Activated CD8-positive, alpha-beta T cell treated with anti-CD3 and anti-CD28 coated beads for 36 hours (primary cell): ENCODE measurements at regions not wholly inside any gene's neighbourhood (a gene's known extent, or its start where the extent isn't known, plus 50 kb on each side); places are given as distances from the start of the nearest gene placed in this dataset.

Experiments
- ATAC-seq: fragments of 200-7000 bp; cut with Tn5 transposase; one replicate; pipeline ENCODE4 v1.10.0; 2021; ENCODE audit warnings: mild to moderate bottlenecking, moderate library complexity
- CTCF ChIA-PET: fragments of 350-600 bp; sonication (Branson Sonifier 250); formaldehyde crosslinking; loops from one replicate; lab custom pipeline; 2021; ENCODE audit warnings: antibody characterized with exemption; lab: Charles Lee
- POLR2A ChIA-PET: fragments of 350-600 bp; sonication (Branson Sonifier 250); formaldehyde crosslinking; loops from one replicate; lab custom pipeline; 2021; ENCODE audit warnings: antibody characterized with exemption; lab: Charles Lee
- DNase-seq: peaks from one replicate; pipeline ENCODE4 v3.0.0-alpha.2; 2020
- H3K27ac Mint-ChIP-seq: one replicate; pipeline ENCODE4 v1.8.0; 2021; ENCODE audit warnings: mild to moderate bottlenecking, mixed read lengths
- H3K27me3 Mint-ChIP-seq: one replicate; pipeline ENCODE4 v1.8.0; 2021; ENCODE audit warnings: mixed read lengths
- H3K36me3 Mint-ChIP-seq: one replicate; pipeline ENCODE4 v1.8.0; 2021; ENCODE audit warnings: low read depth, mixed read lengths
- H3K4me1 Mint-ChIP-seq: one replicate; pipeline ENCODE4 v1.8.0; 2021; ENCODE audit warnings: low read depth, mixed read lengths
- H3K4me3 Mint-ChIP-seq: one replicate; pipeline ENCODE4 v1.8.0; 2021; ENCODE audit warnings: mild to moderate bottlenecking, moderate library complexity, mixed read lengths
- H3K9me3 Mint-ChIP-seq: one replicate; pipeline ENCODE4 v1.8.0; 2021; ENCODE audit warnings: mixed read lengths
- CTCF ChIP-seq: fragments of 200-600 bp; IDR thresholded peaks from one replicate; pipeline ENCODE4 v1.8.0; 2022; ENCODE audit warnings: antibody characterized with exemption, mild to moderate bottlenecking
- intact Hi-C: fragments of 100-400 bp; cut with micrococcal nuclease; formaldehyde crosslinking; loops from one replicate; pipeline ENCODE4 v1.10.0; 2022

GRCh38 chr1:29673228-29673500 is 436.8 kb downstream of the PTPRU start:
- Mint-ChIP-seq H3K4me1 (no peaks in the 10 kb centered on the region), H3K27ac (no peak overlapping the region), H3K4me3 (no peak overlapping the region), H3K36me3 (no peaks in the 10 kb centered on the region), H3K9me3 (no peaks in the 10 kb centered on the region), H3K27me3 (peaks cover 3% of the 10 kb centered on the region)
- ChIA-PET POLR2A (no interaction called here), CTCF (no interaction called here)
- intact Hi-C loops, result no loop called here
- no peak for TF ChIP-seq CTCF
- no peak for DNase-seq
- ATAC-seq, result no peak

- Mint-ChIP-seq H3K4me3 (no peak overlapping the region), H3K9me3 (no peaks in the 10 kb centered on the region), H3K4me1 (no peaks in the 10 kb centered on the region), H3K36me3 (no peaks in the 10 kb centered on the region), H3K27ac (no peak overlapping the region), H3K27me3 (peaks cover 5% of the 10 kb centered on the region)
- POLR2A ChIA-PET, result no interaction called here
- CTCF ChIA-PET, result no interaction called here
- no peak for ATAC-seq
- intact Hi-C loops, result no loop called here
- DNase-seq, result no peak
- TF ChIP-seq CTCF, result no peak
Measured at GRCh38 chr1:29672416-29673227, 436.3 kb downstream of the PTPRU start.

- no peak overlapping the region for H3K27ac Mint-ChIP-seq
- no peak for DNase-seq
- no peaks in the 10 kb centered on the region for H3K36me3 Mint-ChIP-seq
- H3K9me3 Mint-ChIP-seq, result no peaks in the 10 kb centered on the region
- no peaks in the 10 kb centered on the region for H3K4me1 Mint-ChIP-seq
- intact Hi-C loops, result no loop called here
- no peak for TF ChIP-seq CTCF
- no peak for ATAC-seq
- CTCF ChIA-PET, result no interaction called here
- no peak overlapping the region for H3K4me3 Mint-ChIP-seq
- POLR2A ChIA-PET, result no interaction called here
- H3K27me3 Mint-ChIP-seq, result peaks cover 7% of the 10 kb centered on the region
Measured at GRCh38 chr1:29671446-29672356, 435.4 kb downstream of the PTPRU start.

- H3K27me3 Mint-ChIP-seq, result peaks cover 7% of the 10 kb centered on the region
- H3K4me1 Mint-ChIP-seq, result no peaks in the 10 kb centered on the region
- intact Hi-C loops, result no loop called here
- no peaks in the 10 kb centered on the region for H3K9me3 Mint-ChIP-seq
- ATAC-seq (no peak), DNase-seq (no peak)
- ChIA-PET CTCF (no interaction called here), POLR2A (no interaction called here)
- no peak overlapping the region for H3K27ac Mint-ChIP-seq
- H3K36me3 Mint-ChIP-seq, result no peaks in the 10 kb centered on the region
- H3K4me3 Mint-ChIP-seq, result no peak overlapping the region
- TF ChIP-seq CTCF, result no peak
Measured at GRCh38 chr1:29670752-29671151, 434.4 kb downstream of the PTPRU start.

GRCh38 chr1:29669912-29670311 is 433.6 kb downstream of the PTPRU start:
- DNase-seq (no peak), ATAC-seq (no peak)
- CTCF ChIA-PET, result no interaction called here
- peaks cover 10% of the 10 kb centered on the region for H3K27me3 Mint-ChIP-seq
- POLR2A ChIA-PET, result no interaction called here
- intact Hi-C loops, result no loop called here
- no peak overlapping the region for H3K4me3 Mint-ChIP-seq
- no peak for TF ChIP-seq CTCF
- H3K4me1 Mint-ChIP-seq, result no peaks in the 10 kb centered on the region
- no peaks in the 10 kb centered on the region for H3K36me3 Mint-ChIP-seq
- H3K9me3 Mint-ChIP-seq, result no peaks in the 10 kb centered on the region
- no peak overlapping the region for H3K27ac Mint-ChIP-seq
